WTC11 (cell line): ENCODE measurements at regions not wholly inside any gene's neighbourhood (a gene's known extent, or its start where the extent isn't known, plus 50 kb on each side); places are given as distances from the start of the nearest gene placed in this dataset.

Experiments used
- CTCF ChIP-seq: fragments of 200-600 bp; IDR thresholded peaks from 2 replicates; pipeline ENCODE4 v1.8.0; 2022; ENCODE audit warnings: antibody characterized with exemption
- PRDM15 ChIP-seq: sonication (generic); formaldehyde crosslinking; IDR thresholded peaks from 2 replicates; pipeline ENCODE4 v1.8.0; 2022; ENCODE audit warnings: missing genetic modification reagents

- TF ChIP-seq PRDM15 (CRISPR knock-in tag) (no peak), CTCF (no peak)
Observed at GRCh38 chr1:196121181-196121580, 487.1 kb downstream of the KCNT2 start.
